HepG2 (cell line): ENCODE measurements at regions not wholly inside any gene's neighbourhood (a gene's known extent, or its start where the extent isn't known, plus 50 kb on each side); places are given as distances from the start of the nearest gene placed in this dataset.

Source experiments
- ATAC-seq: fragments of 200-7000 bp; cut with Tn5 transposase; 3 replicates; pipeline ENCODE4 v1.9.1; 2020; ENCODE audit warnings: mild to moderate bottlenecking, moderate library complexity
- BruUV-seq: library from RNA; stranded (reverse); fragments of 400-500 nt; replicated peaks from 2 replicates; lab custom pipeline; 2021; lab: Mats Ljungman, UMichigan
- CTCF ChIA-PET: fragments of 300-600 bp; formaldehyde crosslinking; extraction: SDS; loops from one replicate; lab custom pipeline; 2021; ENCODE audit warnings: low total read pairs, inconsistent platforms, low intra/inter-chr PET ratio; lab: Yijun Ruan, JAX
- POLR2A ChIA-PET: fragments of 350-600 bp; sonication (Branson Sonifier 250); formaldehyde crosslinking; loops from one replicate; lab custom pipeline; 2020; ENCODE audit warnings: antibody characterized with exemption, inconsistent platforms; lab: Yijun Ruan, JAX
- DNase-seq: peaks from one replicate; pipeline ENCODE4 v3.0.0-alpha.2; 2015; ENCODE audit warnings: low spot score
- FAIRE-seq: peaks from 3 replicates; lab custom pipeline; 2011; peaks lifted over from hg19 to GRCh38; lab: Jason Lieb, UNC
- H2AFZ ChIP-seq: one replicate; pipeline ENCODE4 v1.6.1; 2011; ENCODE audit warnings: low read length, inconsistent platforms
- H3K27ac ChIP-seq: fragments of 300-600 bp; 3 replicates; pipeline ENCODE4 v1.8.0; 2011; ENCODE audit warnings: mixed run types, mild to moderate bottlenecking, mixed read lengths, low read length, inconsistent platforms; ENCODE audit not compliant: insufficient read depth; ENCODE audit errors: extremely low read length
- H3K27me3 ChIP-seq, 2 experiments: fragments of 200-600 bp in 1 of 2; 2 replicates in 1 of 2; 3 replicates in 1 of 2; pipeline versions ENCODE4 v1.6.0 to v1.8.0; 2011; ENCODE audit warnings: low read length in 2 of 2, mild to moderate bottlenecking in 2 of 2, moderate library complexity in 2 of 2, inconsistent platforms in 1 of 2; ENCODE audit not compliant: insufficient read depth in 2 of 2, control insufficient read depth in 1 of 2
- H3K36me3 ChIP-seq, 2 experiments: fragments of 200-600 bp in 1 of 2; replicated peaks in 1 of 2; 2 replicates in 1 of 2; 3 replicates in 1 of 2; pipeline versions ENCODE4 v1.5.1 to v1.8.0; 2011; ENCODE audit warnings: low read length in 2 of 2, inconsistent platforms in 1 of 2; ENCODE audit not compliant: insufficient read depth in 2 of 2, control insufficient read depth in 1 of 2
- H3K4me1 ChIP-seq: 2 replicates; pipeline ENCODE4 v1.5.1; 2012; ENCODE audit warnings: low read length, inconsistent platforms; ENCODE audit not compliant: insufficient read depth
- H3K4me2 ChIP-seq: 2 replicates; pipeline ENCODE4 v1.6.0; 2011; ENCODE audit warnings: low read depth, low read length, inconsistent platforms
- H3K4me3 ChIP-seq, 3 experiments: fragments of 200-600 bp in 1 of 3; sonication (generic), shearing (Covaris generic) in 1 of 3; replicated peaks in 1 of 3; 2 replicates each; pipeline ENCODE4 v1.5.1; 2011 to 2016; ENCODE audit warnings: low read length in 3 of 3, inconsistent platforms in 2 of 3, low read depth in 2 of 3, mild to moderate bottlenecking in 2 of 3, control low read depth in 1 of 3, mixed read lengths in 1 of 3; ENCODE audit not compliant: insufficient read depth in 1 of 3
- H3K79me2 ChIP-seq: one replicate; pipeline ENCODE4 v1.6.1; 2011; ENCODE audit warnings: low read length, inconsistent platforms; ENCODE audit not compliant: insufficient read depth
- H3K9ac ChIP-seq: 2 replicates; pipeline ENCODE4 v1.6.0; 2011; ENCODE audit warnings: mild to moderate bottlenecking, low read depth, low read length, inconsistent platforms; ENCODE audit not compliant: insufficient read depth
- H3K9me3 ChIP-seq: 2 replicates; pipeline ENCODE4 v1.5.1; 2012; ENCODE audit warnings: mild to moderate bottlenecking, low read length
- H4K20me1 ChIP-seq: 2 replicates; pipeline ENCODE4 v1.6.0; 2011; ENCODE audit warnings: inconsistent platforms, mild to moderate bottlenecking, low read length, moderate library complexity; ENCODE audit not compliant: insufficient read depth
- HOXD1 ChIP-seq: sonication (generic); formaldehyde crosslinking; IDR thresholded peaks from 2 replicates; pipeline ENCODE4 v1.5.0; 2020; ENCODE audit warnings: missing genetic modification reagents
- NONO ChIP-seq, 2 experiments: fragments of 450-650 bp in 1 of 2; sonication (generic) in 1 of 2; formaldehyde crosslinking in 1 of 2; IDR thresholded peaks in 1 of 2; conservative IDR thresholded peaks in 1 of 2; 2 replicates each; pipeline versions ENCODE4 v1.6.1 to v1.8.0; 2017 to 2022; ENCODE audit warnings: mild to moderate bottlenecking in 1 of 2, missing genetic modification reagents in 1 of 2, moderate library complexity in 1 of 2
- NRL ChIP-seq: sonication (generic); formaldehyde crosslinking; IDR thresholded peaks from 2 replicates; pipeline ENCODE4 v1.5.0; 2020; ENCODE audit warnings: missing genetic modification reagents, mild to moderate bottlenecking, moderate library complexity, borderline replicate concordance
- POGK ChIP-seq: sonication (generic); formaldehyde crosslinking; conservative IDR thresholded peaks from 2 replicates; pipeline ENCODE4 v1.8.0; 2022; ENCODE audit warnings: mild to moderate bottlenecking, moderate library complexity, missing genetic modification reagents
- TP53 ChIP-seq: sonication (generic); formaldehyde crosslinking; conservative IDR thresholded peaks from 2 replicates; pipeline ENCODE4 v1.4.0; 2020; ENCODE audit warnings: missing genetic modification reagents
- ZNF713 ChIP-seq: sonication (generic); formaldehyde crosslinking; IDR thresholded peaks from 2 replicates; pipeline ENCODE4 v1.4.0; 2020; ENCODE audit warnings: mild to moderate bottlenecking, missing genetic modification reagents
- WGBS: methylation state at CpG from one replicate; pipeline ENCODE4 v1.1.6; 2017; ENCODE audit warnings: low lambda C conversion rate; 5-methylcytosine and 5-hydroxymethylcytosine counted together
- in situ Hi-C: cut with HindIII; loops from 2 replicates; pipeline ENCODE4 v1.10.0; 2017; ENCODE audit warnings: low pct_unique_long_range_greater_than_20kb; ENCODE audit not compliant: extremely low pct_ligation_motif_present
- intact Hi-C: fragments of 100-400 bp; cut with micrococcal nuclease; formaldehyde crosslinking; loops from one replicate; pipeline ENCODE4 v1.10.0; 2022; ENCODE audit not compliant: unreplicated experiment

- no peak overlapping the region for H3K27ac ChIP-seq
Observed at GRCh38 chr6:1087154-1087843, 224.6 kb upstream of the FOXQ1 start.

More at GRCh38 chr6:1087154-1087843, 224.6 kb upstream of the FOXQ1 start:
- Histone ChIP-seq H3K9ac (no peak overlapping the region), H3K27me3 (no peaks in the 10 kb centered on the region), H3K9me3 (no peaks in the 10 kb centered on the region), H4K20me1 (no peaks in the 10 kb centered on the region), H3K4me1 (no peaks in the 10 kb centered on the region), H2AFZ (no peak overlapping the region), H3K4me2 (no peak overlapping the region), H3K36me3 (no peaks in the 10 kb centered on the region), H3K79me2 (no peaks in the 10 kb centered on the region), H3K4me3 (no peak overlapping the region)
- intact Hi-C loops (no loop called here), in situ Hi-C loops (no loop called here)
- no peak for ATAC-seq
- FAIRE-seq = no peak
- ChIA-PET POLR2A (no interaction called here), CTCF (no interaction called here)
- DNase-seq = no peak
- WGBS = 81% methylated on average over 11 of the region's 11 CpGs
- TF ChIP-seq NONO (IDR thresholded peaks at IDR 0.05) (no peak), NONO (CRISPR knock-in tag; conservative IDR thresholded peaks at IDR 0.05) (no peak), ZNF713 (CRISPR knock-in tag) (no peak), HOXD1 (no peak), TP53 (CRISPR knock-in tag) (no peak), NRL (CRISPR knock-in tag) (no peak), POGK (CRISPR knock-in tag) (no peak)
- BruUV-seq = no TSS peak
